Caco-2 (cell line): ENCODE measurements at regions not wholly inside any gene's neighbourhood (a gene's known extent, or its start where the extent isn't known, plus 50 kb on each side); places are given as distances from the start of the nearest gene placed in this dataset.

ENCODE experiments used
- BruUV-seq: library from RNA; stranded (reverse); fragments of 400-500 nt; replicated peaks from 2 replicates; lab custom pipeline; 2021; lab: Mats Ljungman, UMichigan
- CTCF ChIA-PET: fragments of 300-600 bp; sonication (Branson Sonifier 250); formaldehyde crosslinking; loops from one replicate; lab custom pipeline; 2022; ENCODE audit warnings: antibody characterized with exemption; lab: Charles Lee
- POLR2A ChIA-PET: fragments of 300-600 bp; sonication (Branson Sonifier 250); formaldehyde crosslinking; loops from one replicate; lab custom pipeline; 2022; ENCODE audit warnings: antibody characterized with exemption; lab: Charles Lee
- DNase-seq, 2 experiments: peaks; one replicate each; pipeline versions ENCODE4 v3.0.0 to v3.0.0-alpha.2; 2020 to 2022
- H3K27me3 ChIP-seq: replicated peaks from 2 replicates; pipeline ENCODE4 v1.6.0; 2011; ENCODE audit warnings: low read length; ENCODE audit not compliant: control insufficient read depth, insufficient read depth
- H3K36me3 ChIP-seq: 2 replicates; pipeline ENCODE4 v1.5.1; 2011; ENCODE audit warnings: low read length; ENCODE audit not compliant: control insufficient read depth, insufficient read depth
- H3K4me1 ChIP-seq: fragments of 250-450 bp; sonication (Bioruptor Pico); 2 replicates; pipeline ENCODE4 v1.5.1; 2020; ENCODE audit warnings: mild to moderate bottlenecking
- H3K4me3 ChIP-seq: 2 replicates; pipeline ENCODE4 v1.5.1; 2011; ENCODE audit warnings: low read depth, mild to moderate bottlenecking, control low read depth, low read length
- H3K9me3 ChIP-seq: fragments of 250-450 bp; sonication (Bioruptor Pico); 2 replicates; pipeline ENCODE4 v1.5.1; 2020; ENCODE audit warnings: mild to moderate bottlenecking, moderate library complexity
- H3K27ac Mint-ChIP-seq: one replicate; pipeline ENCODE4 v1.8.0; 2022; ENCODE audit warnings: mixed read lengths; ENCODE audit not compliant: unreplicated experiment
- H3K27me3 Mint-ChIP-seq: one replicate; pipeline ENCODE4 v1.8.0; 2022; ENCODE audit warnings: mixed read lengths; ENCODE audit not compliant: insufficient read depth, unreplicated experiment
- H3K36me3 Mint-ChIP-seq: one replicate; pipeline ENCODE4 v1.8.0; 2022; ENCODE audit warnings: mild to moderate bottlenecking, mixed read lengths; ENCODE audit not compliant: insufficient read depth, unreplicated experiment
- H3K4me1 Mint-ChIP-seq: one replicate; pipeline ENCODE4 v1.8.0; 2022; ENCODE audit warnings: low read depth, mixed read lengths; ENCODE audit not compliant: unreplicated experiment
- H3K4me3 Mint-ChIP-seq: one replicate; pipeline ENCODE4 v1.8.0; 2022; ENCODE audit warnings: mild to moderate bottlenecking, moderate library complexity, mixed read lengths; ENCODE audit not compliant: unreplicated experiment
- H3K9me3 Mint-ChIP-seq: one replicate; pipeline ENCODE4 v1.8.0; 2022; ENCODE audit warnings: mixed read lengths; ENCODE audit not compliant: unreplicated experiment
- CTCF ChIP-seq, 2 experiments: fragments of 200-600 bp in 1 of 2; IDR thresholded peaks; 1 replicate in 1 of 2; 2 replicates in 1 of 2; pipeline versions ENCODE4 v1.5.1 to v1.8.0; 2011 to 2022; ENCODE audit warnings: antibody characterized with exemption in 1 of 2, control low read depth in 1 of 2, inconsistent platforms in 1 of 2, low read depth in 1 of 2, low read length in 1 of 2, mild to moderate bottlenecking in 1 of 2, moderate library complexity in 1 of 2; ENCODE audit not compliant: insufficient read depth in 1 of 2, severe bottlenecking in 1 of 2, unreplicated experiment in 1 of 2
- intact Hi-C: fragments of 100-400 bp; cut with micrococcal nuclease; formaldehyde crosslinking; loops from one replicate; pipeline ENCODE4 v1.10.0; 2022; ENCODE audit not compliant: unreplicated experiment

GRCh38 chr11:37394236-37394870 lies 796.3 kb upstream of the RAG2 start:
- no peaks in the 10 kb centered on the region for H3K36me3 ChIP-seq
- no peaks in the 10 kb centered on the region for H3K27me3 ChIP-seq
- Mint-ChIP-seq H3K4me3 (no peak overlapping the region), H3K27me3 (no peaks in the 10 kb centered on the region), H3K9me3 (peaks cover 43% of the 10 kb centered on the region), H3K36me3 (no peaks in the 10 kb centered on the region), H3K4me1 (no peaks in the 10 kb centered on the region), H3K27ac (no peak overlapping the region)
- peak in 1 of 2 experiments; percentile 14 for DNase-seq
- no peak overlapping the region for H3K4me3 ChIP-seq
- intact Hi-C loops: no loop called here
- peaks cover 16% of the 10 kb centered on the region for H3K9me3 ChIP-seq
- ChIA-PET POLR2A (no interaction called here), CTCF (no interaction called here)
- TF ChIP-seq CTCF (IDR thresholded peaks at IDR 0.05; ENCODE audit: insufficient read depth in 1 of 2, low read depth in 1 of 2, low read length in 1 of 2, severe bottlenecking in 1 of 2, unreplicated experiment in 1 of 2): no peak
- no TSS peak for BruUV-seq
- no peaks in the 10 kb centered on the region for H3K4me1 ChIP-seq

- no peak for DNase-seq
- H3K9me3 Mint-ChIP-seq: peaks cover 43% of the 10 kb centered on the region
- no peaks in the 10 kb centered on the region for H3K27me3 Mint-ChIP-seq
- Histone ChIP-seq H3K27me3 (no peaks in the 10 kb centered on the region), H3K36me3 (no peaks in the 10 kb centered on the region), H3K4me1 (no peaks in the 10 kb centered on the region), H3K4me3 (no peak overlapping the region), H3K9me3 (peaks cover 16% of the 10 kb centered on the region)
- intact Hi-C loops: no loop called here
- no TSS peak for BruUV-seq
- H3K4me1 Mint-ChIP-seq: no peaks in the 10 kb centered on the region
- no peaks in the 10 kb centered on the region for H3K36me3 Mint-ChIP-seq
- POLR2A ChIA-PET: no interaction called here
- no peak overlapping the region for H3K27ac Mint-ChIP-seq
- CTCF ChIA-PET: no interaction called here
- no peak overlapping the region for H3K4me3 Mint-ChIP-seq
- no peak for TF ChIP-seq CTCF (IDR thresholded peaks at IDR 0.05; ENCODE audit: insufficient read depth in 1 of 2, low read depth in 1 of 2, low read length in 1 of 2, severe bottlenecking in 1 of 2, unreplicated experiment in 1 of 2)
These were observed 793.6 kb upstream of the RAG2 start for GRCh38 chr11:37391615-37392014.

GRCh38 chr11:37390576-37391083 lies 792.6 kb upstream of the RAG2 start:
- no peak for TF ChIP-seq CTCF (IDR thresholded peaks at IDR 0.05; ENCODE audit: insufficient read depth in 1 of 2, low read depth in 1 of 2, low read length in 1 of 2, severe bottlenecking in 1 of 2, unreplicated experiment in 1 of 2)

More at GRCh38 chr11:37390576-37391083, 792.6 kb upstream of the RAG2 start:
- H3K9me3 Mint-ChIP-seq: peaks cover 34% of the 10 kb centered on the region
- POLR2A ChIA-PET: no interaction called here
- CTCF ChIA-PET: no interaction called here
- H3K27me3 ChIP-seq: no peaks in the 10 kb centered on the region
- H3K4me3 ChIP-seq: no peak overlapping the region
- H3K36me3 ChIP-seq: no peaks in the 10 kb centered on the region
- H3K9me3 ChIP-seq: peaks cover 12% of the 10 kb centered on the region
- H3K36me3 Mint-ChIP-seq: no peaks in the 10 kb centered on the region
- no peak overlapping the region for H3K4me3 Mint-ChIP-seq
- no peak overlapping the region for H3K27ac Mint-ChIP-seq
- BruUV-seq: no TSS peak
- no peaks in the 10 kb centered on the region for H3K27me3 Mint-ChIP-seq
- no peak for DNase-seq
- no peaks in the 10 kb centered on the region for H3K4me1 Mint-ChIP-seq
- intact Hi-C loops: no loop called here
- H3K4me1 ChIP-seq: no peaks in the 10 kb centered on the region
